K562 (cell line): ENCODE measurements at regions not wholly inside any gene's neighbourhood (a gene's known extent, or its start where the extent isn't known, plus 50 kb on each side); places are given as distances from the start of the nearest gene placed in this dataset.

ENCODE experiments used
- ATAC-seq: fragments of 200-7000 bp; cut with Tn5 transposase; 3 replicates; pipeline ENCODE4 v1.9.1; 2020; ENCODE audit warnings: moderate library complexity
- BruUV-seq: library from RNA; stranded (reverse); fragments of 400-500 nt; replicated peaks from 2 replicates; lab custom pipeline; 2021; lab: Mats Ljungman, UMichigan
- CTCF ChIA-PET: fragments of 300-600 bp; formaldehyde crosslinking; extraction: SDS; loops from one replicate; lab custom pipeline; 2021; ENCODE audit warnings: low intra/inter-chr PET ratio; lab: Yijun Ruan, JAX
- POLR2A ChIA-PET: fragments of 300-600, 350-650 bp; sonication (Branson Sonifier 250); formaldehyde crosslinking; extraction: SDS; loops from one replicate; lab custom pipeline; 2021; ENCODE audit warnings: antibody characterized with exemption, inconsistent platforms; lab: Yijun Ruan, JAX
- DNase-seq, 4 experiments: peaks; one replicate each; pipeline versions ENCODE4 v3.0.0 to v3.0.0-alpha.2; 2011 to 2018; ENCODE audit warnings: low spot score in 3 of 4, mixed read lengths in 3 of 4; ENCODE audit errors: extremely low read depth in 1 of 4
- FAIRE-seq: peaks from 2 replicates; lab custom pipeline; 2011; peaks lifted over from hg19 to GRCh38; lab: Jason Lieb, UNC
- H2AFZ ChIP-seq: 2 replicates; pipeline ENCODE4 v1.6.0; 2011; ENCODE audit warnings: low read depth, low read length, control low read depth, inconsistent platforms
- H3K27ac ChIP-seq: fragments of 200-600 bp; 3 replicates; pipeline ENCODE4 v1.8.0; 2011; ENCODE audit warnings: low read depth, mild to moderate bottlenecking, control low read depth, inconsistent platforms, low read length, moderate library complexity, mixed read lengths; ENCODE audit errors: extremely low read depth
- H3K27me3 ChIP-seq, 2 experiments: fragments of 300-600 bp in 1 of 2; 2 replicates in 1 of 2; 3 replicates in 1 of 2; pipeline versions ENCODE4 v1.6.0 to v1.8.0; 2011; ENCODE audit warnings: inconsistent platforms in 2 of 2, low read length in 2 of 2, mild to moderate bottlenecking in 1 of 2, mixed read lengths in 1 of 2, moderate library complexity in 1 of 2; ENCODE audit not compliant: control insufficient read depth in 2 of 2, insufficient read depth in 2 of 2
- H3K36me3 ChIP-seq: fragments of 300-600 bp; 3 replicates; pipeline ENCODE4 v1.8.0; 2011; ENCODE audit warnings: mild to moderate bottlenecking, low read length, inconsistent platforms; ENCODE audit not compliant: control insufficient read depth, insufficient read depth
- H3K4me1 ChIP-seq, 2 experiments: fragments of 200-600 bp in 1 of 2; replicated peaks in 1 of 2; 2 replicates in 1 of 2; 3 replicates in 1 of 2; pipeline versions ENCODE4 v1.5.1 to v1.8.0; 2011; ENCODE audit warnings: inconsistent platforms in 2 of 2, low read length in 2 of 2, mild to moderate bottlenecking in 1 of 2, mixed read lengths in 1 of 2, moderate library complexity in 1 of 2; ENCODE audit not compliant: control insufficient read depth in 2 of 2, insufficient read depth in 2 of 2
- H3K4me2 ChIP-seq: 2 replicates; pipeline ENCODE4 v1.6.1; 2011; ENCODE audit warnings: low read length, control low read depth, inconsistent platforms, mixed read lengths; ENCODE audit not compliant: insufficient read depth
- H3K4me3 ChIP-seq: fragments of 200-600 bp; sonication (generic), shearing (Covaris generic); 2 replicates; pipeline ENCODE4 v1.5.1; 2016; ENCODE audit warnings: control low read depth, inconsistent platforms
- H3K79me2 ChIP-seq: fragments of 200-600 bp; 3 replicates; pipeline ENCODE4 v1.8.0; 2011; ENCODE audit warnings: low read length, inconsistent platforms; ENCODE audit not compliant: control insufficient read depth, insufficient read depth
- H3K9ac ChIP-seq, 2 experiments: 2 replicates each; pipeline versions ENCODE4 v1.6.0 to v1.6.1; 2011; ENCODE audit warnings: low read depth in 2 of 2, low read length in 2 of 2, control low read depth in 1 of 2, inconsistent platforms in 1 of 2, mild to moderate bottlenecking in 1 of 2, mixed read lengths in 1 of 2; ENCODE audit not compliant: insufficient read depth in 1 of 2
- H3K9me1 ChIP-seq: one replicate; pipeline ENCODE4 v1.6.0; 2011; ENCODE audit warnings: inconsistent platforms, mild to moderate bottlenecking, low read length, moderate library complexity; ENCODE audit not compliant: control insufficient read depth, insufficient read depth
- H3K9me3 ChIP-seq: replicated peaks from 2 replicates; pipeline ENCODE4 v1.5.1; 2011; ENCODE audit warnings: low read depth, low read length, inconsistent platforms; ENCODE audit not compliant: control insufficient read depth, insufficient read depth
- H4K20me1 ChIP-seq: replicated peaks from 2 replicates; pipeline ENCODE4 v1.6.1; 2011; ENCODE audit warnings: low read length, inconsistent platforms, mixed read lengths; ENCODE audit not compliant: control insufficient read depth, insufficient read depth
- ATF3 ChIP-seq, 2 experiments: fragments of 450-650 bp in 1 of 2; sonication (generic) in 1 of 2; formaldehyde crosslinking in 1 of 2; IDR thresholded peaks in 1 of 2; conservative IDR thresholded peaks in 1 of 2; 2 replicates each; pipeline versions ENCODE4 v1.6.1 to v1.8.1; 2016 to 2023; ENCODE audit warnings: mild to moderate bottlenecking in 2 of 2, moderate library complexity in 2 of 2, inconsistent platforms in 1 of 2, missing genetic modification reagents in 1 of 2
- BHLHE40 ChIP-seq: IDR thresholded peaks from 2 replicates; pipeline ENCODE4 v1.6.1; 2011; ENCODE audit warnings: low read length, improper control_type of control experiment
- BRF2 ChIP-seq: IDR thresholded peaks from 3 replicates; pipeline ENCODE4 v1.6.1; 2011; ENCODE audit warnings: borderline replicate concordance, mild to moderate bottlenecking; ENCODE audit not compliant: insufficient read length, insufficient read depth
- ETV1 ChIP-seq: fragments of 450-650 bp; conservative IDR thresholded peaks from 2 replicates; pipeline ENCODE4 v1.6.1; 2016; ENCODE audit warnings: missing genetic modification characterization, control low read depth, low read depth, missing compliant biosample characterization
- HDAC6 ChIP-seq: IDR thresholded peaks from 2 replicates; pipeline ENCODE4 v1.6.1; 2012; ENCODE audit warnings: low read depth, mild to moderate bottlenecking, control low read depth, inconsistent platforms, low read length, moderate library complexity
- HMBOX1 ChIP-seq: sonication (generic); IDR thresholded peaks from 2 replicates; pipeline ENCODE4 v1.6.1; 2016
- HNRNPH1 ChIP-seq: fragments of 200-400 bp; formaldehyde crosslinking; optimal IDR thresholded peaks from 2 replicates; pipeline ENCODE3; 2017; ENCODE audit warnings: low read depth, mild to moderate bottlenecking, low read length, moderate library complexity
- JUND ChIP-seq, 2 experiments: IDR thresholded peaks; 2 replicates in 1 of 2; 3 replicates in 1 of 2; pipeline ENCODE4 v1.6.1; 2011; ENCODE audit warnings: borderline replicate concordance in 2 of 2, low read depth in 2 of 2, low read length in 2 of 2, improper control_type of control experiment in 1 of 2, missing biosample characterization in 1 of 2, missing genetic modification characterization in 1 of 2, missing genetic modification reagents in 1 of 2
- MEF2A ChIP-seq: IDR thresholded peaks from 2 replicates; pipeline ENCODE4 v1.6.1; 2011; ENCODE audit warnings: low read depth, mild to moderate bottlenecking, low read length, moderate library complexity; ENCODE audit not compliant: control insufficient read depth
- MEIS2 ChIP-seq: fragments of 450-650 bp; IDR thresholded peaks from 2 replicates; pipeline ENCODE4 v1.6.1; 2014; ENCODE audit warnings: mild to moderate bottlenecking; ENCODE audit not compliant: partially characterized antibody
- NELFE ChIP-seq: IDR thresholded peaks from 2 replicates; pipeline ENCODE4 v1.6.1; 2011; ENCODE audit warnings: mild to moderate bottlenecking; ENCODE audit not compliant: insufficient read depth, insufficient read length
- POLR3G ChIP-seq: IDR thresholded peaks from 2 replicates; pipeline ENCODE4 v1.6.1; 2011; ENCODE audit not compliant: insufficient read length, insufficient replicate concordance; ENCODE audit errors: extremely low read depth
- TAF15 ChIP-seq: fragments of 200-400 bp; formaldehyde crosslinking; IDR thresholded peaks from 2 replicates; pipeline ENCODE4 v1.6.1; 2017; ENCODE audit warnings: mild to moderate bottlenecking, low read depth, low read length, moderate library complexity
- TBP ChIP-seq: optimal IDR thresholded peaks from 2 replicates; pipeline ENCODE3; 2011; ENCODE audit warnings: low read depth, low read length, improper control_type of control experiment
- TCF3 ChIP-seq: sonication (generic); formaldehyde crosslinking; IDR thresholded peaks from 2 replicates; pipeline ENCODE4 v1.4.0; 2020; ENCODE audit warnings: mild to moderate bottlenecking, missing genetic modification reagents
- ZBTB8A ChIP-seq: fragments of 450-650 bp; IDR thresholded peaks from 2 replicates; pipeline ENCODE4 v1.6.1; 2018; ENCODE audit warnings: mild to moderate bottlenecking, moderate library complexity; ENCODE audit not compliant: partially characterized antibody
- ZC3H11A ChIP-seq: IDR thresholded peaks from 2 replicates; pipeline ENCODE4 v1.6.1; 2012; ENCODE audit warnings: low read depth, low read length, improper control_type of control experiment
- ZFP30 ChIP-seq: fragments of 250-450 bp; sonication (Bioruptor Pico); IDR thresholded peaks from 2 replicates; pipeline ENCODE4 v1.8.0; 2022; ENCODE audit warnings: moderate library complexity, mild to moderate bottlenecking, inconsistent platforms, borderline replicate concordance
- ZFX ChIP-seq: sonication (generic); formaldehyde crosslinking; IDR thresholded peaks from 2 replicates; pipeline ENCODE4 v1.8.0; 2022; ENCODE audit warnings: mild to moderate bottlenecking, missing genetic modification reagents, moderate library complexity
- ZNF263 ChIP-seq: sonication (generic); formaldehyde crosslinking; IDR thresholded peaks from 2 replicates; pipeline ENCODE4 v1.8.0; 2022; ENCODE audit warnings: mild to moderate bottlenecking, missing genetic modification reagents, borderline replicate concordance
- ZNF830 ChIP-seq: fragments of 250-450 bp; sonication (Bioruptor Pico); IDR thresholded peaks from 2 replicates; pipeline ENCODE4 v1.5.0; 2021; ENCODE audit warnings: mild to moderate bottlenecking
- WGBS: fragments of 100-300 bp; shearing (Covaris generic); methylation state at CpG from one replicate; pipeline ENCODE4 v1.1.6; 2016; ENCODE audit warnings: low coverage, mixed read lengths; ENCODE audit not compliant: insufficient coverage; ENCODE audit errors: missing lambda C conversion rate; 5-methylcytosine and 5-hydroxymethylcytosine counted together
- in situ Hi-C: fragments of 300-500 bp; cut with MboI; formaldehyde crosslinking; loops from 4 replicates; pipeline ENCODE4 v1.15.0; 2018; ENCODE audit warnings: inconsistent platforms, mixed read lengths
- intact Hi-C: fragments of 100-400 bp; cut with micrococcal nuclease; formaldehyde crosslinking; loops from 2 replicates; pipeline ENCODE4 v1.14.2; 2022

GRCh38 chr13:44313674-44314073 is 60.0 kb upstream of the SERP2 start:
- Histone ChIP-seq H2AFZ (no peak overlapping the region), H3K27me3 (peaks cover 4 to 23% of the 10 kb centered on the region in 2 experiments; a peak in 3 of 5 replicates), H4K20me1 (no peaks in the 10 kb centered on the region), H3K9me1 (no peaks in the 10 kb centered on the region), H3K36me3 (no peaks in the 10 kb centered on the region), H3K4me3 (no peak overlapping the region), H3K9ac (no peak overlapping the region), H3K79me2 (no peaks in the 10 kb centered on the region), H3K4me1 (no peaks in the 10 kb centered on the region), H3K9me3 (no peaks in the 10 kb centered on the region), H3K27ac (no peak overlapping the region), H3K4me2 (no peak overlapping the region)
- FAIRE-seq: no peak
- ChIA-PET POLR2A (no interaction called here), CTCF (no interaction called here)
- BruUV-seq: no TSS peak
- intact Hi-C loops: no loop called here
- WGBS: 0% methylated on average over 2 of the region's 2 CpGs
- ATAC-seq: no peak
- in situ Hi-C loops: no loop called here
- DNase-seq: peak in 1 of 4 experiments; percentile 9
- TF ChIP-seq MEF2A: no peak
- TF ChIP-seq TCF3 (CRISPR knock-in tag): 0 out of 2 replicates have a peak, but pooled peaks have one; percentile 7
- TF ChIP-seq ETV1 (tag): no peak
- TF ChIP-seq ATF3 (IDR thresholded peaks at IDR 0.05): peak; percentile 41; the same call in 1 of the 2 replicates
- no peak for TF ChIP-seq ATF3 (CRISPR knock-in tag; conservative IDR thresholded peaks at IDR 0.05)
- no peak for TF ChIP-seq HDAC6
- no peak for TF ChIP-seq BRF2
- no peak for TF ChIP-seq POLR3G
- TF ChIP-seq JUND (IDR thresholded peaks at IDR 0.05; ENCODE audit: borderline replicate concordance, low read depth, low read length): no peak
- 0 out of 3 replicates have a peak, but pooled peaks have one; percentile 37 for TF ChIP-seq JUND (tag; IDR thresholded peaks at IDR 0.05; ENCODE audit: borderline replicate concordance, low read depth, low read length)
- TF ChIP-seq TBP: no peak
- no peak for TF ChIP-seq ZNF263 (CRISPR knock-in tag)
- TF ChIP-seq ZFP30 (CRISPR knock-in tag): no peak
- TF ChIP-seq ZFX (CRISPR knock-in tag): no peak
- no peak for TF ChIP-seq TAF15
- no peak for TF ChIP-seq HNRNPH1
- no peak for TF ChIP-seq ZBTB8A
- no peak for TF ChIP-seq ZC3H11A
- TF ChIP-seq MEIS2: peak; percentile 23
- TF ChIP-seq NELFE: no peak
- TF ChIP-seq BHLHE40: peak; percentile 63; the same call in 1 of the 2 replicates
- TF ChIP-seq HMBOX1: peak; percentile 51
- no peak for TF ChIP-seq ZNF830 (CRISPR knock-in tag)
